Uterus (tissue), 2 donors: ENCODE measurements at regions not wholly inside any gene's neighbourhood (a gene's known extent, or its start where the extent isn't known, plus 50 kb on each side); places are given as distances from the start of the nearest gene placed in this dataset.

ENCODE experiments used
- POLR2A ChIP-seq, 2 donors: fragments of 450-650 bp; IDR thresholded peaks; one replicate each; pipeline ENCODE4 v1.6.1; 2016; ENCODE audit warnings: antibody characterized with exemption in 2 of 2, mild to moderate bottlenecking in 1 of 2, moderate library complexity in 1 of 2
- TF ChIP-seq, protein P1 (sequence below), 4 experiments: fragments of 200-600 bp in 2 of 4; fragments of 450-650 bp in 2 of 4; sonication (generic) in 2 of 4; IDR thresholded peaks; one replicate each; pipeline ENCODE4 v1.5.1; 2016 to 2019; ENCODE audit warnings: antibody characterized with exemption in 4 of 4, mild to moderate bottlenecking in 2 of 4, moderate library complexity in 1 of 4

- TF ChIP-seq, protein P1, sequence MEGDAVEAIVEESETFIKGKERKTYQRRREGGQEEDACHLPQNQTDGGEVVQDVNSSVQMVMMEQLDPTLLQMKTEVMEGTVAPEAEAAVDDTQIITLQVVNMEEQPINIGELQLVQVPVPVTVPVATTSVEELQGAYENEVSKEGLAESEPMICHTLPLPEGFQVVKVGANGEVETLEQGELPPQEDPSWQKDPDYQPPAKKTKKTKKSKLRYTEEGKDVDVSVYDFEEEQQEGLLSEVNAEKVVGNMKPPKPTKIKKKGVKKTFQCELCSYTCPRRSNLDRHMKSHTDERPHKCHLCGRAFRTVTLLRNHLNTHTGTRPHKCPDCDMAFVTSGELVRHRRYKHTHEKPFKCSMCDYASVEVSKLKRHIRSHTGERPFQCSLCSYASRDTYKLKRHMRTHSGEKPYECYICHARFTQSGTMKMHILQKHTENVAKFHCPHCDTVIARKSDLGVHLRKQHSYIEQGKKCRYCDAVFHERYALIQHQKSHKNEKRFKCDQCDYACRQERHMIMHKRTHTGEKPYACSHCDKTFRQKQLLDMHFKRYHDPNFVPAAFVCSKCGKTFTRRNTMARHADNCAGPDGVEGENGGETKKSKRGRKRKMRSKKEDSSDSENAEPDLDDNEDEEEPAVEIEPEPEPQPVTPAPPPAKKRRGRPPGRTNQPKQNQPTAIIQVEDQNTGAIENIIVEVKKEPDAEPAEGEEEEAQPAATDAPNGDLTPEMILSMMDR (IDR thresholded peaks at IDR 0.05), result no peak
- no peak for TF ChIP-seq POLR2A (IDR thresholded peaks at IDR 0.05)
These were observed 292.9 kb downstream of the MED10 start for GRCh38 chr5:6085341-6085860.
